ENCODE measurements at regions not wholly inside any gene's neighbourhood (a gene's known extent, or its start where the extent isn't known, plus 50 kb on each side); places are given as distances from the start of the nearest gene placed in this dataset.
A peak's percentile ranks its signal among the peaks of the same experiment; 100 is the strongest.
"Not testable (repeated sequence)": the region's sequence is repeated elsewhere in the genome, so short reads cannot be mapped to it uniquely, and the experiment has no call there.

DNA sequence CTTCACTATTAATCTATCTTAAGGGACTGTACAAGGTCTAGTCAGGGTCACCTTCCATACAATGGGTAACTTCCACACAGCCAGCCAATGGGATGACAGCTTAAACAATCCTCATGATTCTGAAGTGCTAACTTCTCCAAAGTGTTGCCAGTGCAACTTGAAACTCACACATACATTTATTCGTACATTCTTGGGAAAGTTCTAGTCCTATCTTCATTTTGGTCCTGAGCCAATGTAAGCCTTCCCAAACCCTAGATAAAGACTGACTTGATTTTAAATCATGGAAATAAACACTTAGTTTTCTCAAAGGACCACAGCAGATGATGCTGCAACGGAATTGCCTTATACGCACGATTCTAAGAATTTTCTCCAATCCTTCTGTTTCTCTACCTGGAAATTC lies 117.5 kb upstream of the COL1A2 start:
- DNase-seq: no peak

DNA sequence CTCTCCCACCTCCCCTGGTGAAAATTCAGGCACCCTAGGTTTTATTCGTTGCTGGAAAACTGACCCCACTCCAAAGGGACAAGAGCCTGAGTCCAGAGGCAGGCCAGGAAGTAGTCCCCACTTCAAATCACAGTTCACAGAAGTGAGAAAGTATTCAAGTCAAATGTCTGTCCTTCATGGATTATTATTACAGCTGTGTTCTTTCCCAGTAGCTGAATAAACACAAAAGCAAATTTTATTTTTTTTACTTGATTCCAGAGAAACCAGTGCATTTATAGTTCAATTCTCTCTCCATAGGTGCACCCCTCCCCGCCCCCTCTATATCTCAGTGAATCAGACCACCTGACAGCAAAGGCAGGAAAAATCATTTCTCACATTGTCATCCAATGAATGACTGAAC lies 113.8 kb upstream of the COL1A2 start:
- no peak for DNase-seq

DNA sequence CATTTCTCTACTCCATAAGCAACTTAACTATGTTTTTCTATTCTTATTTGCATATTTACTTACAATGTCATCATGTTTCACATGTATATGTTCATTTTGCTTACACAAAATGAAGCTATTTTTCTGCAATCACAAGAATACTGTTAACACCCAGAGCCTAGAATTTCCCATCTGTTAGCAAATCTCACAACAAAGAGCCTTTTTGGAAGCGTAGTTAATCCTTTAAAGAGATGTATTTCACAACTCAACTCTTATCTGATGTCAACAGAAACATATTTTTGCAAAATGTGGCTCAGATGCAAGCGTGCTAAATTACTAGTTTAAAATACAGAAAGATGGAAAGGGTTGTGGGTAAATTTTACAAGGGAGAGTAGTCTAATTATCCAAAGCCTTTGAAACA lies 110.6 kb upstream of the COL1A2 start:
- no peak for DNase-seq

DNA sequence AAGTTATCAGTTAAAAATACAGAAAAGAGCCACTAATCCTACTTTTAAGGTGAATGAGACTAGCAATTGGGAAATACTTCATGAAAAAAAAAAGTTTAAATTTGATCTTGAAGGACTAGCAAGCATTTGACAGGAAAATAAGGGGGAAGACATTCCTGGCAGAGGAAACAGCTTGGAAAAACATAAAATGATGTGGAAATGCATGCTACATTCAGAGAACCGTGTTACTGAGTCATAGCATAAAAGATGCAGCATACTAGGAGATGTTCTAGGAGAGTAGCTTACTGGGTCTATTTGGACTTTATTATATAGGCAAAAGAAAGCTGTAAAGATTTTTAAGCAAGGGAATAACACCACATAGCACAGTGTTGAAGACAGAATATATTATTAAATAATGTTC lies 108.6 kb upstream of the COL1A2 start:
- DNase-seq: no peak

DNA sequence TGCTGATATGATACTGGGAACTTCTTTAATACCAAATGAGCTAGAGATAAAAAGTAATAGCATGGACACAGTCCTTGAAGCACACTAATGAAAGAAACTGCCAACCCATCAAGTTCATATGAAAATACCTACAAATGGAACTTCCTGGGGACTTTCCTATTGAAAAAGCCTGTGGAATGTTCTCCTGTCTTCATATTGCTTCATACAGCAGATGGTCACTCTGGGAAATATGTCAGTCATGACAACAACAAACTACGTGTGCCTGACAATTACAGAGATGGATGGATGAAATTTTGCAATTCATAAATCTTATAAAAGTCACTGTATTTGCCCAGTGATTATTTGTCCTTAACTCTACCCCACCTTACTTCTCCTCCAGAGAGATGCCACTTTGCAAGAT lies 106.6 kb upstream of the COL1A2 start:
- DNase-seq: no peak

DNA sequence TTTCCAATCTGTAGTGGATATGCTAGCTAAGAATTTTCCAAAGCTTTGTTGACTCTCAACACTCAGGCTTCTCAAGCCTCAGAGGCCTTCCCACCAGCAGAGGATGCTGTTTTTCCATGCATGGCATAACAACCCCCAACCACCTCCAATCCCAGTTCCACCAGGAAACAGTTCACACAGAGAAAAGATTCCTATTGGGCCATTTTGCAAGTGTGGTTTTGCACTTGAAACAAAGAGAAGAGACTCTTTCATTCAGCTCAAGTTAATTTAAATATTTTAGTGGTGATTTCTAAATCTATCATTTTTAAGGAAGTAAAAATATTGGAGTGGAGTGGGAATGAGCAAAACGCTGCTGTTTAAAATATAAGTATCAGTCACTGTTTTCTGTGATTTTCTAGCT lies 105.6 kb upstream of the COL1A2 start:
- DNase-seq: peak; percentile 53

DNA sequence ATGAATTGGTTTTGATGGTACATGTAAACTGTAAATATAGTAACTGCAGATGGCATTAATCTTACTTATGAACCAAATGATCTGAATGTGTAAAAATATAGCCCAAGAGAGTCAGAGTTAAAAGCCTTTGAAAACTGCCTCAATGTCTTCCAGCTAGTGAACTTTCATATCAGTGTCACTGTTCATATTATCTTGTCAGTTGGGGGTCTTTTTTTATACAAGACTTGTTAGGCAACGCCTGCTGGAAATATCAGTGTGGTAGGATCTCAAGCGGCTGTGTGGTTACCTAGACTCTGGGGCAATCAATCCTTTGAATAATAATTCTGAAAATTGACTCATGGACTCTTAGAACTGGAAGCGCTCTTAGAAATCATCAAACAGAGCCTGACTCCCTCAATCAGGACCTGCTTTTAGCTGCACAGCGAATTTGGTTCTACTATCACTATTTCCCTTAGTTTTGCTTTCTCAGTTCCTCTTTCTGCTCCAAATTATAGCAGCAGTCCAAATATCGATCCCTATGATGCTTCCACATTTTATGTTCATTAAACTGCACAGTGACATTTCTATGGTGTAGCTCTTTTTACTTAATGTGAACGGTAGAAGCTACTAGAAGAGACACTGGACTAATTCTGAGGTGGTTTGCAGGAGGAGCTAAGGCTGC lies 100.1 kb upstream of the COL1A2 start:
- no peak for DNase-seq

DNA sequence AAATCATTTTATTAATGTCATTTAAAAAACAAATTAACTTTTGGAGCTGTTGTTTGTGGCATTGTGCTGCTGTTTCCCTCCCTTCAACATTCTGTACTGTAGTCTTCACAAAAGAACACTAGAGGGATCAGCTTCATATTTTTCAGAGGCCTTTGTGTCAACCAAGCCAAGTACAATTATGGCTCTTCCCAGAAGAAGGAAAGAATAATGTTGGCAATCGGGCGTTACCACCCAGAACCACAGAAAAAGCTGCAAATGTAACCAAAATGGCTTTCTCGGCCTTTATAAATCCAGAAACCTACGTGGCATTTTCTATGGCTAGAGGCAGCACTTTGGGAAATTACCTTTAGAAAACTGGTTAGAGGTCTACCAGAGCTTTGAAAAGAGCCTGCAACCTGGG lies 98.8 kb upstream of the COL1A2 start:
- DNase-seq: no peak

DNA sequence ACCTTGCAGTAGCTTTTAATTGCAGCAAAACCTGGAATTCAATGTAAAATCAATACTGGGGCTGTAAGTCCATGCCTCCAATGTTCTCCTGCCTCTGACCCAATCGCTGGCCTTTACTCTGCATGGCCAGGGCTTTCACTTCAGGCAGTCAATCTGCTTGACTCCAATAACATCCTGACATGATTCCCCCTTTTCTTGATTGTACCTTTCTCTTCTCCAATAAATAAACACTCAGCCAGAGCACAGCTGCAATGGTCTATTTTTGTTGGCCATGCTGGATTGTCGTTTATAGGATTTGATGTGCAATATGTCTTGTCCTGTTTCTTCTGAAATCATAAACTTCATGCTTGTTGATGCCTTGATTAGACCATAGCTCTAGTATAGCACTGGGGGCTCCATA lies 97.8 kb upstream of the COL1A2 start:
- DNase-seq: no peak

DNA sequence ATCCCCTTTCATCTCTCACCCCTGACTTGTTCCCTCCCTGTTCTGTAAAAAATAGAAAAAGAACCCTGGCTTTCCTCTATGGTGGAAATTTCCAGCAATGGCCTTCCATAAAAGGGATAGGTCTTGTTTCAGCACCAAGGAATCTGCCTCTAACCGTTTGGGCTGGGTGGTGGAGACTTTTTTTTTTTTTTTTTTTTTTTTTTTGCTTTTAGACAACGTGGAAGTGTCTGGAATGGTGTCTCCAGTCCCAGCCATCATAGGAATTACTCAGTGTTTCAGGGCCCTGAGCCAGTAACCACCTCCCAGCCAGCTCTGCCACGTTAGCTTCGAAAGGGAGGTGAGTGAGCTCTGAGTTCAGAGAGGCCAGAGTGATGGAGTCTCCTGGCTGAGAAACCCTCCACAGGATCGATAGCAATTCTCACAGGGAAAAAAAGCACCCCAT lies 97.3 kb upstream of the COL1A2 start:
- DNase-seq: no peak

DNA sequence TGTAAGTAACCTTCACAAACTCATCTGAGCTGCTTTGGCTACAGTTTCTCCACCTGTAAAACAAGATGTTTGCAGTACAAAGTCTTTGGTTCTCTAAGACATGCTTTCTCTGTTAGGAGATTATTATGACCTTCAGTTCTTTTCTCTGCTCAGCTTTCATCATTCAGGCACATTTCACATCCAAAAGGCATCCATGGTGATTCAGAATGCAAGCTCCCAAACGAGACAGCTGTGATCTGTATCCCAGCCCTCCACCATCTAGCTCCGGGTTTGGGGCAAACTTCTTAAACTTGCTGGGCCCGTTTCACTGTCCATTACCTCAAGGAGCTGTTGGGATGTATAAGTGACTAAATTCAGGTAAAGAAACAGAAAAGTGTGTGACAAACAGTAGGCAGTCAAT lies 95.8 kb upstream of the COL1A2 start:
- no peak for DNase-seq

DNA sequence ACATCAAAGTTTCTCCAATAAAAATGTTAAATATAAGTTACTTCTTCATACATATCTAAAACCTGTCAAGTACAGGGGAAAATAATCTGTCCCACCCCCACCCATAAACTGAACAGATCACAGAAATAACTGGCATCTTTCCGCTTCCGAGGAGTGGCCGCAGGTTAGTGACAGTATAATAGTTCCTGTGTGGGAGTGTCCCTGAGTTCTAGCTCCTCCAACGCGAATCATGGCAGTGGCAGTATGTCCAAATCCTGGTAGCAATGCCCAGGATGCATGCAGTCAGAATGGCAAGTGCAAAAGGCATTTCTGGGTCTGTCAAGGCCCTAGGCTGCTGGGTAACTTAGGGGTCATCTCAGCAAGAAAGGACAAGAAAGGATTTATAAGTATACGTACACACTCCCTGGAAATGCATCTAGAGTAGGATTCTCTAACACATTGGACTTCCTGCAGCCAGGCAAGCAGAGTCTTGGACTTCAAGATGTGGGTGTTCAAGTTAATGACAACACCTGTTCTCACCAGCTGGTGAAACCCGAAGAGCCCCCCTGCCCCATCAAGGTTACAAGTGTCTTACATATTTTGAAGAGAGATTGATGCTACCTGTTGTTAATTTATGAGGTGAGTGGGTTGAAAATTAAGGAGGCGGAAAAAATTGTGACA lies 94.4 kb upstream of the COL1A2 start:
- DNase-seq: no peak

DNA sequence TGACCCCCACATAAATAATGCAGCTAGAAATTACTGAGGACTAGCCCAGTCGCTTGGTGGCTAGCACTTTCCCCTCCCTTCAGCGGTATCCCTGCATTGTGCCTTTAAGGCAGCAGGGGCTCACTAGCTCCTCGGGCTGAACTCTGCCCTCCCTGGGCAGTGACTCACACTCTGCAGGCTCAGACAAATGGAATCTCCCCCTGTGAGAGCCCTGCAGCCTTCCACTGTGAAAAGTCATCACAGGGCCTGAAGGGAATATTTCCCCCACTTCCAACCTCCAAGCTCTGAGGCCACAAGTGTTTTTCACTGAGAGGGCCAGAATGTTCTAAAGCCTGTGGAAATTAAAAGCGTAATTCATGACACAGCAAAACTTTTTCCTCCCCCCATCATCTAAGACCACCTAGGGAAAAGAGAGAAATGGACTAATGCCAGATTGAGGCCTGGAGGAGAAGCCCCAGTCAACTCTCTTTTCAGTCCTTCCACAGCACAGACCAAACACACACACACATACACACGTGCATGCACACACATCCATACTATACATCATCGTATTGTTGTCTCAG lies 93.6 kb upstream of the COL1A2 start:
- DNase-seq: no peak

DNA sequence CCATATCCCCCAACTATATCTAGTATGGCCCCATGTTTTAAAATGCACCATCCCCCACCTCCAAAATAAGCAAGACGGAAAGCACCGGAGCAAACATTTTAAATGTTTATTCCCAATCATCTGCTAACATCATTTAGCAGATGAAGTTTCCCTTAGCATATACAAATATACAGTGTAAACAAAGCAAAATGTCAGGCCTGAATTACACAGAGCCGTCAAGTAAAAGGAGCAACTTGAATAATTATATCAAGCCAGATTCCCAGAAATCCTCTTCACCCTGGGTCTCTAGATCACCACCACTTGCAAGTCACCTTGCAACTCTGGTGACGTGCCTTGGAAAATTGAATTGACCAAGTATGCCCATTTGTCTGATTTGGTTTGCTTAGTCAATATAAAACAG lies 91.6 kb upstream of the COL1A2 start:
- no peak for DNase-seq

DNA sequence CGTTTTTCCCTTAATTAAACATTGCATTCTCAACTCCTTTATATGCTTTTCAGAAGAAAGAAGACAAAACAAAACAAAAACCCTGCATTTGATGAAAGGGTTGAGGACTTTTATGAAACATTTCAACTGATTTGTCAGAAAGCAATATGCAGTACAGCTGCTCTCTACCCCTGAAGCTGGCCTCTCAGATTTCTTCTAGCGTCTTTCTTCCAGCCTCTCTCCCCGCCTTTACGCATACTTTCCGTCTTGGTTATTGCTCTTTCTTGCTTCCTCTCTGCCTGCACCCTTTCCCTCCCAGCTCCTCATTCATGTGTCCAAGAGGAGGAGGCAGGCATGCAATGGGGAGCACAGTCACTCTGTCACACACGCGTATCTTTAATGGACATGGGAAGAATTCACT lies 91.0 kb upstream of the COL1A2 start:
- no peak for DNase-seq

DNA sequence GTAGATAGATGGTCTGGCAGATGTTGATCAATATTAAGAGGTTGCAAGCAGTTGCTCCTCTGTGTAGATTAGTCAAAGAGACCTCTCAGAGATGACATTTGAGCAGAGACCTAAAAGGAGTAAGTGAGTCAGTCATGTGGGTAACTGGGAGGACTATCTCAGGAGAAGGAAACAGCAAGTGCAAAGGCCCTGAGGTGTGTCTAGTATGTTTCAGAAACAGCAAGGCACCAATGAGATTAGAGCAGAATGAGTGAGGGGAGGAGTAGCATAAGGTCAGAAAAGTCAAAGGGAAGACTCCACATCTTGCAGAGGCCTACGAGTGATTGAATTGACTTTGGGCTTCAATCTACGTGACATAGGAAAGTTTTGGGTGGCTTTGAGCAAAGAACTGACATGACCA lies 89.8 kb upstream of the COL1A2 start:
- no peak for DNase-seq

DNA sequence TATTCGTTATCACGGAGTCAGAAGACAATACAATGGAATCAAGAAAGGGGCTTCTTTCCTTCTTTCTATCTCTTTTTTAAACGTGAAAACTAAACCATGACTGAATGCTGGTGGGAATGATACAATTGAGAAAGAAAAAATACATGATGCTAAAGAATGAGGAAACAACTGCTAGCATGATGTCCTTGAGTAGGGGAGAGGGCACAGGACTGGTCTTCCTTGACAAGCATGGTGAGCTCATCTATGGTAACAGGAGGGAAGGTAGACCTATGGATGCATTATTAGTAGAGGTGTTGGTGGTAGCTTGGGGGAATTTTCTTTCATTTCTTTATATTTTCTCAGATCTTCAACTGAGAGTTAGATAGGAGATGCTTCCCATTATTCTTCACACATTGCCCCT lies 88.9 kb upstream of the COL1A2 start:
- no peak for DNase-seq

DNA sequence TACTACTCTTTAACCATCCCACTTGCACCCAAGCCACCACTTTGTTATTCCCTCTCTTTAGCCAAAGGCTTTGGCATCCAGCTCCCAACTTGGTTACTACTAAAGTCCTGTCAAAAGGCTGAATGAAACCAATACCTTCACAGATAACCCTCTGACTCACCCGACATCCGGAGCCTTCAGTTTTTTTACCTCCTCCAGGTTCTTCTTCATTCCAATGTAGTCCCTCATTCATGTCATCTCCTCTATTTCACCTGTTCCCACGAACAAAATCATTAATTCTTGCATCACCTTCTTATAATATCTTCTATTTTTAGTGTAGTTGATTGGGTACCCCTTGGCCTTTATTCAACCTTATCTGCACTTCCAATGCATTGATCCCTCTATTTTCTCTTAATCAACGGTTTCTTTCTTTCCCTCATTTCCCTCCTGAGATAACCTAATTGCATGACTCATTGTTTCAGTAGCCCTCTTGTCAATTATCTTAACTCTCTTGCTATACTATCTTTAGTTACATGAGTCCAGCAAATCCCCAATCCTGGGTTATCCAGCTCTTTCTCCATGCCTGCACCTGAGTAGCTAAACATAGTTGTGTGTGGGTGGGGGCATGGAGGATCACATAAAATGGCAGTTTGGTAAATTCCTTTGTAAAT lies 87.2 kb upstream of the COL1A2 start:
- DNase-seq: no peak

DNA sequence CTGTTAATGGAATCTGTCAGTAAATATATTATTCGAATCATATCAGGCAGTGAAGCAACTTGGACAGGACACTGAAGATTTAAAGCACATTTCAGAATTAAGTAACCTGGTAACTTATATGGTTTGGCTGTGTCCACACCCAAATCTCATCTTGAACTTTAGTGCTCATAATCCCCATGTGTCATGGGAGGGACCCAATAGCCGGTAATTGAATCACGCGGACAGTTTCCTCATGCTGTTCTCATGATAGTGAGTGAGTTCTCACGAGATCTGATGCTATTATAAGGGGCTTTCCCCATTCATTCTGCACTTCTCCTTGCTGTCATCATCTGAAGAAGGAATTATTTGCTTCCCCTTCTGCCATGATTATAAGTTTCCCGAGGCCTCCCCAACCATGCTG lies 83.2 kb upstream of the COL1A2 start:
- no peak for DNase-seq

DNA sequence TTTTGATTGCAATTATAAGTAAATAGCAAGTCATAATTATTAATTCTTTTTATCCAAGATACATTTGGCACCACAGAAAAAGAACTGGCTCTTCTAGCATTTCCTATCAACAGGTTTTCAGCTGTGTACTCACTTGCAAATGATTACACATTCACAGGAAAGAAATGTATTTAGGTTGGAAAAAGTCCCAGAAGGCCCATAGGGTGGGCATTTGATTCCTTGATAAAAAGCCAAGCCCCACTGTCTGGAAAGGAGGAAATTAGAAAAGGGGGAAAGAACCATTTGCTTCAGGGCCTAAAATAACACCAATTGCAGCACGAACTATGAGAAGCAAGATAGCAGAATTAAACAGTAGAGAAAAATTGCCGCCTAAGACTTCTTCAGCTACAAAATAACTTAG lies 80.8 kb upstream of the COL1A2 start:
- DNase-seq: no peak

DNA sequence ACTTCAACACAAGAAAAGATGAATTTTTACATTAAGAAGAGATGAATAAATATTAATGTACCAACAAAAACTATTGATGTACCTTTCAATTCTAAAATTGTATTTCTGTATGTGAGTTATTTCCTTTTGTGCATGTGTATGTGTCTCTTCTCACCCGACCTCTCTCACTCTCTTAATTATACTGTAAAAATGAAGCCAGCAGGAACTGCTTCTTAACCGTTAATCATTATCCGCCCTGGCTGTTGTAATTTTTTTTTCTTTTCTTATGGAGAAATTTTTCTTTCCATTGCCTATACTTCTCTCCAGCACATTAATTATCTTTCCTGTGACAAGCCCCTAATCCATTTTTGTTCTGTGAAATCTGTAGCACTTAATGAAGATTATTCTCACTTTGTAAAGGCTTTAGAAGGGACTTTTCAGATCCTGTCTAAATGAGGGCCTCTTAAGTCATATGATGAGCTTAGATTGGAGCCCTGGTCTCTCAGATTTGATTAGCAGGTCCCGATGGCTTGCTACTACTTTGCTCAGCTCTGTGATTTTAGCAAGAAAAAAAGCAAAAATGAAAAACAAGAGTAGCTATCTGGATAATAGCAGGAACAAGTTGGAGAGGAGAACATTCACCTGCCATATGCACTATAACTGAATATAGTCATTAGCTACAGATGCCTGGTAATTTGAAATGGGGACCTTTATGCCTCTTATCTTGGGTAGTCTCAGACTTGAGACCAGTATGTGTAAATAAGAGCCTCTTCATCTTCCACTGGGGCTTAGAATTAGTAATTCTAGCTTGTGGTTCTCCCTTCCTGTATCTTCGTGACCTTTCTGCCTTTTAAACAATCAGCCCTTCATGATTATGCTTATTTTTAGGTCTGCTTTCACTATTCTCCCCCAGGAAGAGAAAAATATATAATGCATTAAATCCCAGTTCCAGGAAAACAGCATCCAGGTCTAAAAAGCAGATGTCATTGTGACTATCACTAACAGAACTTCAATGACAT lies 80.0 kb upstream of the COL1A2 start:
- no peak for DNase-seq

DNA sequence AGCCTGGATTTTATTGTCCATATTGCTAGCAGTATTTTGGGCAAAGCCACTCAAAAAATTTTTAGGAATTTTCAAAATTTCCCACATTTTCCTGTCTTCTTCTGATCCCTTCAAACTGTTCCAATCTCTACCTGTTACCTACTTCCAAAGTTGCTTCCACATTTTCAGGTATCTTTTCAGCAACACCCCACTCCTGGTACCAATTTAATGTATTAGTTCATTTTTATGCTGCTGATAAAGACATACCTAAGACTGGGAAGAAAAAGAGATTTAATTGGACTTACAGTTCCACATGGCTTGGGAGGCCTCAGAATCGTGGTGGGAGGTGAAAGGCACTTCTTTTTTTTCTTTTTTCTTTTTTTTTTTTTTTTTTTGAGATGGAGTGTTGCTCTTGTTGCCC lies 73.6 kb upstream of the COL1A2 start:
- DNase-seq: not testable (repeated sequence)

DNA sequence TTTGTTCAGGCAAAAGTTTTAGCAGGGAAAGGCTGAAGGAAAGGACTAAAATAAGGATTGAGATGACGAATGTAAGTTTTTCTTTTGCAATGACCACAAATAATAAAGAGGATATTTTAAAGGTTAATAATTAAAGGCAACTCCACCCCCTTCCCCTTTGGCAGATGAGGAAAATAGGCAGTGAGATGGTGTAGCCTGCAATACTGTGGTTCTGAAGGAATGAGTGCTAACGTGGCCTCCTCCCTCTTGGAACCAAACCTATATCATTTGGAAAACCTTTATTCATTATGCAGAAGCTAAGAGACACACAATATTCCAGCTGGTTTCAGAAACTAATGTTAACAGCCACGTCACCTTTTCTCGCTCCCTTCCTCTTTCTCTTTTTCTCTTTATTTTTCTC lies 70.9 kb upstream of the COL1A2 start:
- DNase-seq: no peak

Data from NCI-H510A treated with DMSO at 0.1 percent for 48 hours (cell line).